HepG2 (cell line): ENCODE measurements at regions not wholly inside any gene's neighbourhood (a gene's known extent, or its start where the extent isn't known, plus 50 kb on each side); places are given as distances from the start of the nearest gene placed in this dataset.

Source experiments
- ASH2L ChIP-seq: fragments of 300-600, 200-600 bp; sonication (generic); IDR thresholded peaks from 2 replicates; pipeline ENCODE4 v1.7.0; 2017; ENCODE audit warnings: low read depth, mild to moderate bottlenecking, moderate library complexity, mixed read lengths, low read length; ENCODE audit not compliant: insufficient read length
- HNF4A ChIP-seq: sonication (generic); formaldehyde crosslinking; IDR thresholded peaks from 2 replicates; pipeline ENCODE4 v1.4.0; 2020; ENCODE audit warnings: missing genetic modification reagents
- IRX3 ChIP-seq: sonication (generic); formaldehyde crosslinking; IDR thresholded peaks from 2 replicates; pipeline ENCODE4 v1.8.1; 2023; ENCODE audit warnings: mild to moderate bottlenecking, low read depth, missing genetic modification reagents, borderline replicate concordance
- RBFOX2 ChIP-seq: fragments of 200-400 bp; formaldehyde crosslinking; IDR thresholded peaks from 2 replicates; pipeline ENCODE4 v1.6.1; 2017; ENCODE audit warnings: low read depth, mild to moderate bottlenecking, low read length
- SETDB1 ChIP-seq: sonication (generic); formaldehyde crosslinking; IDR thresholded peaks from 2 replicates; pipeline ENCODE4 v1.5.1; 2020; ENCODE audit warnings: missing genetic modification reagents, mild to moderate bottlenecking, borderline replicate concordance
- SP1 ChIP-seq, 2 experiments: fragments of 450-650 bp in 1 of 2; sonication (generic) in 1 of 2; formaldehyde crosslinking in 1 of 2; IDR thresholded peaks; 2 replicates each; pipeline versions ENCODE4 v1.4.0 to v1.6.1; 2016 to 2020; ENCODE audit warnings: missing genetic modification reagents in 1 of 2
- SUZ12 ChIP-seq: fragments of 150-350 bp; IDR thresholded peaks from 2 replicates; pipeline ENCODE4 v1.6.1; 2014; ENCODE audit warnings: low read depth, low read length
- TCF7L2 ChIP-seq: IDR thresholded peaks from 2 replicates; pipeline ENCODE4 v1.6.1; 2011; ENCODE audit warnings: mild to moderate bottlenecking, low read depth, low read length, moderate library complexity
- TOE1 ChIP-seq: sonication (generic); formaldehyde crosslinking; IDR thresholded peaks from 2 replicates; pipeline ENCODE4 v1.4.0; 2020; ENCODE audit warnings: mild to moderate bottlenecking, missing genetic modification reagents
- ZNF274 ChIP-seq: sonication (generic); formaldehyde crosslinking; IDR thresholded peaks from 2 replicates; pipeline ENCODE4 v1.5.1; 2020; ENCODE audit warnings: mild to moderate bottlenecking, missing genetic modification reagents
- TF ChIP-seq, protein P1 (sequence below): sonication (generic); formaldehyde crosslinking; IDR thresholded peaks from 2 replicates; pipeline ENCODE4 v1.5.0; 2020; ENCODE audit warnings: mild to moderate bottlenecking, missing genetic modification reagents, moderate library complexity
- TF ChIP-seq, protein P2 (sequence below): sonication (generic); formaldehyde crosslinking; IDR thresholded peaks from 2 replicates; pipeline ENCODE4 v1.5.1; 2020; ENCODE audit warnings: missing genetic modification reagents, mild to moderate bottlenecking, borderline replicate concordance

DNA sequence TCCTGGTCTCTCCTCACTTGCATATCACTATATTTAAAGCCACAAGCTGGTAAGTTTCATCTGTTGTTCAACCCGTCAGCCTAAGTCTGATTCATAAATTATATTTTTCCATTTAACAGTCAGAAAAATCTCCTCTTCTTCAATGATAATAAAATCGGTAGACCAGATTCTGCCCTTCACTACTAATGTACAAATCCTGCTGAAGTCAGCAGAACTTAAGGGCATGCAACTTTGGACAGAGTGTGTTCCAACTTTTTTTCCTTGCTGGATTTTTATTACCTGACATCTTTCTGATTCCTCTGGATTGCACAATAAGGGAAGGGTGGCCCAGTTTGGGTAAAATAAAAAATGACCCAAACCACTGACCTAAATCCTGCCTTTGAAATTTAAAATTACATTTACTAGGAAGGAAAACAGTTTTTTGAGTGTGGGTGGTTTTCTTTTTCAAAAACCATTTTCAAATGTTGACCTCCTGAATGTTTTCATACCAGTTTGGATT, 125.4 kb upstream of the DIO2 start:
- TF ChIP-seq SP1 (IDR thresholded peaks at IDR 0.05) (no peak), SP1 (CRISPR knock-in tag; IDR thresholded peaks at IDR 0.05) (no peak), IRX3 (CRISPR knock-in tag) (no peak), RBFOX2 (no peak), ZNF274 (CRISPR knock-in tag) (no peak), TOE1 (CRISPR knock-in tag) (no peak), ASH2L (no peak), TCF7L2 (no peak), HNF4A (no peak), SETDB1 (CRISPR knock-in tag) (no peak), SUZ12 (no peak)
- TF ChIP-seq, protein P1, sequence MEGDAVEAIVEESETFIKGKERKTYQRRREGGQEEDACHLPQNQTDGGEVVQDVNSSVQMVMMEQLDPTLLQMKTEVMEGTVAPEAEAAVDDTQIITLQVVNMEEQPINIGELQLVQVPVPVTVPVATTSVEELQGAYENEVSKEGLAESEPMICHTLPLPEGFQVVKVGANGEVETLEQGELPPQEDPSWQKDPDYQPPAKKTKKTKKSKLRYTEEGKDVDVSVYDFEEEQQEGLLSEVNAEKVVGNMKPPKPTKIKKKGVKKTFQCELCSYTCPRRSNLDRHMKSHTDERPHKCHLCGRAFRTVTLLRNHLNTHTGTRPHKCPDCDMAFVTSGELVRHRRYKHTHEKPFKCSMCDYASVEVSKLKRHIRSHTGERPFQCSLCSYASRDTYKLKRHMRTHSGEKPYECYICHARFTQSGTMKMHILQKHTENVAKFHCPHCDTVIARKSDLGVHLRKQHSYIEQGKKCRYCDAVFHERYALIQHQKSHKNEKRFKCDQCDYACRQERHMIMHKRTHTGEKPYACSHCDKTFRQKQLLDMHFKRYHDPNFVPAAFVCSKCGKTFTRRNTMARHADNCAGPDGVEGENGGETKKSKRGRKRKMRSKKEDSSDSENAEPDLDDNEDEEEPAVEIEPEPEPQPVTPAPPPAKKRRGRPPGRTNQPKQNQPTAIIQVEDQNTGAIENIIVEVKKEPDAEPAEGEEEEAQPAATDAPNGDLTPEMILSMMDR = no peak
- TF ChIP-seq, protein P2, sequence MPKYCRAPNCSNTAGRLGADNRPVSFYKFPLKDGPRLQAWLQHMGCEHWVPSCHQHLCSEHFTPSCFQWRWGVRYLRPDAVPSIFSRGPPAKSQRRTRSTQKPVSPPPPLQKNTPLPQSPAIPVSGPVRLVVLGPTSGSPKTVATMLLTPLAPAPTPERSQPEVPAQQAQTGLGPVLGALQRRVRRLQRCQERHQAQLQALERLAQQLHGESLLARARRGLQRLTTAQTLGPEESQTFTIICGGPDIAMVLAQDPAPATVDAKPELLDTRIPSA (CRISPR knock-in tag) = no peak
